HG03469 (cell line): ENCODE measurements at regions not wholly inside any gene's neighbourhood (a gene's known extent, or its start where the extent isn't known, plus 50 kb on each side); places are given as distances from the start of the nearest gene placed in this dataset.

Experiments used
- ATAC-seq: cut with Tn5 transposase; IDR thresholded peaks from one replicate; pipeline ENCODE4 v1.9.1; 2021; ENCODE audit warnings: mild to moderate bottlenecking, moderate library complexity, moderate number of reproducible peaks; ENCODE audit not compliant: unreplicated experiment

- ATAC-seq: no peak
These were observed 71.1 kb downstream of the TMEM114 start for GRCh38 chr16:8519179-8519578.

GRCh38 chr16:8517280-8517679, 73.0 kb downstream of the TMEM114 start:
- ATAC-seq: no peak

- ATAC-seq: no peak
These were observed 73.8 kb downstream of the TMEM114 start for GRCh38 chr16:8516471-8516870.

GRCh38 chr16:8512941-8513624, 77.2 kb downstream of the TMEM114 start:
- no peak for ATAC-seq

- no peak for ATAC-seq
These were observed 78.8 kb downstream of the TMEM114 start for GRCh38 chr16:8511464-8511863.

- ATAC-seq: no peak
These were observed 80.2 kb downstream of the TMEM114 start for GRCh38 chr16:8510160-8510559.

- no peak for ATAC-seq
These were observed 84.9 kb downstream of the TMEM114 start for GRCh38 chr16:8505327-8505991.

- ATAC-seq: no peak
These were observed 87.9 kb downstream of the TMEM114 start for GRCh38 chr16:8502446-8502845.

GRCh38 chr16:8500351-8500750, 90.0 kb downstream of the TMEM114 start:
- no peak for ATAC-seq

- no peak for ATAC-seq
These were observed 93.9 kb downstream of the TMEM114 start for GRCh38 chr16:8496364-8496763.

- ATAC-seq: no peak
These were observed 96.3 kb downstream of the TMEM114 start for GRCh38 chr16:8493972-8494371.

GRCh38 chr16:8492690-8493089, 97.6 kb downstream of the TMEM114 start:
- ATAC-seq: no peak

GRCh38 chr16:8489580-8489979, 100.7 kb downstream of the TMEM114 start:
- ATAC-seq: no peak

- no peak for ATAC-seq
These were observed 103.3 kb downstream of the TMEM114 start for GRCh38 chr16:8486985-8487384.

- no peak for ATAC-seq
These were observed 106.9 kb downstream of the TMEM114 start for GRCh38 chr16:8483396-8483795.

GRCh38 chr16:8481810-8482209, 108.5 kb downstream of the TMEM114 start:
- ATAC-seq: no peak

GRCh38 chr16:8476824-8477223, 113.5 kb downstream of the TMEM114 start:
- ATAC-seq: no peak

- ATAC-seq: no peak
These were observed 115.7 kb downstream of the TMEM114 start for GRCh38 chr16:8474587-8474986.

- no peak for ATAC-seq
These were observed 121.1 kb downstream of the TMEM114 start for GRCh38 chr16:8469102-8469778.

GRCh38 chr16:8464979-8465378, 125.3 kb downstream of the TMEM114 start:
- ATAC-seq: no peak

GRCh38 chr16:8459085-8459733, 131.1 kb downstream of the TMEM114 start:
- ATAC-seq: no peak
